Anterior cingulate cortex (tissue), 58 donors: ENCODE measurements at regions not wholly inside any gene's neighbourhood (a gene's known extent, or its start where the extent isn't known, plus 50 kb on each side); places are given as distances from the start of the nearest gene placed in this dataset.
A peak's percentile ranks its signal among the peaks of the same experiment; 100 is the strongest.

ENCODE experiments used
- DNase-seq, 58 donors: peaks; one replicate each; lab custom pipeline; 2025; lab: John Stamatoyannopoulos, UW

DNA sequence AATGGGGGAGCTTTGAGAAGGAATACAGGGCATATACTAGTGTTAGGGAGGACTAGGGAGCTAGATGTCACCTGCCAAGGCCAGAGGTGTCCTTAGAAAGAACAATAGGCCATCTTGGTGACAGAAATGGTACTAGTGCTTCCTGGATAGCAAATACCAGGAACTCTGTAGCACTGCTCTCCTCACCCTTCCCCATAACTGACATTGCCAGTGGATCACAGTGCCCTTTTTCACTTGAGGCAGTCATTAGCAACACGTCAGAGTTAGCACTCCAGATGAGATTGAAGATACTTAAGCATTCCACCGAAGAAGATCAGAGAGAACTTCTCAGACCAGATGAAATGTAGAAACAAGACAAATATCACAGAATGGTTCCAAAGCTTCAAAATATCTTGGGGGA lies 103.1 kb upstream of the PDZRN3 start:
- no peak for DNase-seq

DNA sequence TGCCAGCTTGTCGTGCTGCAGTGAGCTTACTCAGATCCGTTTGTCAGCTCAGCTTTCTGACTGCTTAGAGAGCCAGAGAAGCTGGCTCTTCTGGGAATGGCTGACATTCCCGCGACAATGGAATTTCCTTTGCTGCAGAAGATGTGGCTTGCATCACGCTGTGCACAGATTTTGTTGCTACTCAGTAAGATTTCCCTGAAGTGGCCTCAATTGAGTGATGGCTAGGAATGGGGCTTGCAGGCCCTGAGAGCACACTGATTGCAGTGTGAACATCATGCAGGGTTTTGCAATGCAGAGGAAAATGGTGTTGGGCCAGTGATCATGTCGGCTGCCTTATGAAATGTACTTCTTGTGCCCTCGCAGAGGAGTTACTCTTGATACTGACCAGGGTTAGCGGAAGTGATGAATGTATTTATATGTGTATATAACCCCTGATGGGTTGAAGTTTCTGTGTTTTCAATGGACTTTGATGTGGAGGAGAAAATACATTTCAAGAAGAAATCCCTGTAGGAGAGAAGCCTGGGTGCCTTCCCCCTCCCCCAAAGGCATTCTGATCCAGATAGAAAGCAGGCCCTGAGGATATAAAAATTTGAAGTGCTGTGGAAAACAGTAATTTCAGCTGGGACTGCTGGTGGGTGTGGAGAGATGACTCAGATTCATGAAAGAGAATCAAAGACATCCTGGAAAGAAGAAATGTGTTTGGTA lies 102.5 kb upstream of the PDZRN3 start:
- DNase-seq = peak in 14 of 58 donors; percentile 4 to 48 (median 17)

DNA sequence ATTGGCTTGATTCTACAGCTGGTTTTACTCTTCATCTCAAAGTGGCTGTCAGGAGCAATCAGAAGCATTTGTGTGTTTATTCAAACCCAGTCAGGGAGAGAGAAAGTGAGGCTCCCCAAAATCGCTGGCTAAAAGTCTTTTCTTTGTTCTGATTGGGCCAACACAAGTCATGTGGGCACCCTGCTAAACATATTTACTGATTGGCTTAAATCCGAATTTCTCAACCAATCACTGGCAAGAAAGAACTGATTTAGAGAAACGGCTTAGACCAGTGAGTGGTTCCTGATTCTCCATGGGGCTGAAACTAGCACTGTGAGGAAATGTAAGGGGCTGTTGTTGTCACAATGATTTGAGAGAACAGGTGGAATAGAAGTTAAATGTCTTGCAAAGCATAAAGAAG lies 98.9 kb upstream of the PDZRN3 start:
- DNase-seq = no peak

DNA sequence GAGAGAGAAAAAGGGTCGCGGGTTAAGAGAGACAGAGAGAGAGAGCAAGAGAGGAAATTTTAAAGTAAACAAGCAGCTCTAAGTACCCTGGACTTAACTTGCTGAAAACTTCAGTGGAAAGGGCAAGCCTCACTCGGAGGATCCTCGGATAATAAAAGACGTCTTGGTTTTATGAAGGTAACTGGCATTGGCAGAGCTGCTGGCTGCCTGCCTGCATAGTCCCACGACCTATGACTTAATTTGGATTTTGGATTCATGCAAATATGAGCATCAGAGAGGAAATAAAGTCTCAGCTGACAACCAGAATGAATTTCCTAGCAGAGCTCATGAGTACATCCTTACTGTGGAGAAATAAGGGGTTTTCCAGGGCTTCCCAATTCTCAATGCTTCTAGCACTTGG lies 95.1 kb upstream of the PDZRN3 start:
- peak in 2 of 58 donors; percentile 2 to 36 for DNase-seq

DNA sequence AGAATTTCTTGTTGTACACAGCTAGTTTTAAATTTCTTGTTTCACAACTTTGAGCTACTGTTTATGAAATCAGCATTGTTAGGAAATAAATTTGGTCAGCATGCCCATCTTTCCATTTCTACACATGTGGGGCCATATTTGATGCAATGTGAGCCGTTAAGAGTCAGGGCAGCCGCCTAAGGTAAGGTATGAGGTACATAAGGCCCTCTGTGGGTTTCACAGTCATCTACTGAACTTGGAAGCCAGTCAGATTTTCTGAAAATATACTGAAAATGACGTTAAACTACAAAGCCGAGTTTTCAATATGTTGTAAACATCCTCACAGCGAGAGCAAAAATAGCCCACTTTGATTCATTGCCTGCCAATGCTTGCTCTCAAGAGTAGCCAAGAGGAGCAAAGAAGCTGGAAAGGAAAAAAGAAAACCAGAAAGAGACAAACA lies 94.7 kb upstream of the PDZRN3 start:
- DNase-seq = peak in 2 of 58 donors; percentile 17 to 36

DNA sequence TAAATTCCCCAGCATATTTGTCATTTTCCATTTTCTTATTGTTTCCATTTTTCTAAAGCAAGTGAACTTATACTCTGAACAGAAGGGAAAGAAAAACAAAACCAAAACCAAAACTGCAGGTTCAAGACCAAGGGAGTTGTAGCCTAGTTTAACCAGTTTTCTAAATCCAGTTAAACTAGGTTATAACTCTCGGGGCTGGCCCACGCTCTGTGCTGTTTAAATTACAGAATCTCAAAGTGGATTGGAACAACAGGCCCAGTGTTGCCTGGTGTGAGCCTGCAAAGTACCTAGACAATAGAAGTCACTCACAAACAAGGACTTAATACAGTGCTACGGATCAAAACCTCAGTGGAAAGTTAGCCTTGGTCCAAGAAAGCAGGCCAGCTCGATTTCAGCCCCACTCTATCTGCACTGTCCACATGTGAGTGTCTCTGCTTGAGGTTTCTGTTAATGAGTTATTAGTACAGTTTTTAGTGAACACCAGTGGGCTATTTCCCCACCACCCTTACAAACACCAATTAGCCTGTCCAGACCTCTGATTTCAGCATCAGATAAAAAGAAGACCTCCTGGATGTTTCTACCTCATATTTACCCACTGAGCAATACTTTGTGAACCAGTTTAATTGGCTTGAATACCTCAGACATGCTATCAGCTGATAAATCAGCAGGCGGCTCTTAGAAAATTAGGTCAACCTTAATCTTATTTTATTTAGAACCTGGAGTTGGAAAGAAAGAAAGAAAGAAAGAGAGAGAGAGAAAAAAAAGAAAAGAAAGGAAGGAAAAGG lies 93.8 kb upstream of the PDZRN3 start:
- DNase-seq = peak in 1 of 58 donors; percentile 1

DNA sequence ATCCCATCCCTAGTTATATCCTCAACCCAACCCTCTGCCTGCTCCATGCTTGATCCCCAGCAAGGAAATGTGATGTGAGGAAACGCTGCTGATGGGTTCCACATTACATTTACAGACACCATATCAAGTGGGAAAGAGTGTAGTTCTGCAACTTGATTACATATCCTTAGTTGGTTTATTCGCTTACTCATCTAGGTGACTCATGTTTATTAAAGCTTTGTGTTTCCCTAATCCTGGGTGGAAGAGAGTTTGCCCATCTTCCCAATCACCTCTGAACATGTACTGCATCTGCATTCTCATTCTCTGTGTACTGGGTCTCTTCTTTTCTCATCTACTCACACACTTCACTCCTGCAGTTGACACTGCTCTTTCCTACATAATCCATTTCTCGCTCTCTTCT lies 91.7 kb upstream of the PDZRN3 start:
- DNase-seq = no peak

DNA sequence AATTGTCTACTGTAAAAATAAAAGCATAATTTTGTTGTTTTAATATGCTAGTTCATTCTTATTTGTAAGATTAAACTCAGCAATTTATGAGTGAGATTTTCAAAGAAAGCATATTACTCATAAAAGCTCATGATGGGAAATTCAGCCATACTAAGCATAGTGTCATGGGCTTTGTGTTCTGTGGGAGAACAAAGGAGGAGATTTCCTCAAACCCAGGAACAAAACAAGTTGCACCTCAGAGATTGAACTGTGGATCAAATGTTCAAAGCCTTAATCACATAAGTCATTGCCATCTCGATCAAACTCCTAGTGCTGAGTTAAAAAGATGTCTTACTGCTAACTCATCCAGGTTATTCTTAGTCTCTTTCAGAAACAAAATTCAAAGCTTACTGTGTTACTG lies 85.6 kb upstream of the PDZRN3 start:
- no peak for DNase-seq

DNA sequence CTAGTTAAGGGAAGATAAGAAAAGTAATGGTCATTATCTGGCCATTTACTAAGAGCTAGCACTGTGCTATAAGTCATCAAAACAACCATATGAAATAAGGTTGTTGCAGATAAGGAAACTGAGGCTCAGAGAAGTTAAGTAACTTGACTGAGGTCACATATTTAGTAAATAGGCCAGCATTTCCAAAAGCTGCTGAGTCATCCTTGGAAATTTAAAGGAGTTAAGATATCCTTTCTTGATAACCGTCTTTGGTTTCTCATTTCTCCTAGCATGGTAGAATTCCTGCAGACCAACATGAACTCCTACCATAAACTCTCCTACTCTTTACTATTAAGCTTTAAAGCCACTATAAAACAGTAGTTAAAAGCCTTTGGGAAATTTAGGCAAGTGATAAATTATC lies 85.0 kb upstream of the PDZRN3 start:
- no peak for DNase-seq

DNA sequence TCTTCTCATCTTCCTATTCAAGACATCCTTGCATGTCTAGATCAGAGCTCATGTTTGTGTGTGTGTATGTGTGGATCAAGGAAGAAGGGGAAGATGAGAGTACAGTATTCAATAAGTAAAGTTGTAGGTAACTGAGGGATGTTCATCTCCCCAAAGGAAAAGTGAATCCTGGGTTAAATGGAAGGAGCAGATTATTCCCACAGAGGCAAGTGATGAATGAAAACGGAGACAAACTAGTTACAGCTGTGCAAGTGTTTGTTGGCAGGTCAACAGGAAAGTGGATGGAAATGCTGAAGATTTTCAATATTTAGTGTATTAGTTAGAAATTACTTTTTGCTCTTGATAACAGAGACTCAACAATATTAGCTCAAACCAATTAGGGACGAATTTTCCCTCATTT lies 84.2 kb upstream of the PDZRN3 start:
- DNase-seq = no peak

DNA sequence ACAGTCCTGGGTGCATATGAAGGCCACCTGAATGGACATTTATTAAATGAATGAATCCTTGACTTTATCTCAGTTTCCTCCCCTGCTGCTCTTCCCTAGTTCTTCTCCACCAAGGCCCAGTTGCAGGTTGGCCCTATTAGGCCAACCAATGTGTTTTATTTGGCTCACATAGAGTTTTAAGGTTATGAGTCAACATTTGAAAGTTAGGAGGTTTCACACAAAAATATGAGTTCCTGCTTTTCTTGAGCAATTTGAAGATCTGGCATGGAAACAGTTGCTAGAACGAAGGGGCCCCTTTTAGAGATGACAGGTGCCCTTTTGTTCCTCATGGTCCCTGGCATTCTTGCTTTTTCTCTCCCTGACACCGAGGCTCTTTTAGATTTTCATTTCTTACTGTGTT lies 83.0 kb upstream of the PDZRN3 start:
- DNase-seq = no peak

DNA sequence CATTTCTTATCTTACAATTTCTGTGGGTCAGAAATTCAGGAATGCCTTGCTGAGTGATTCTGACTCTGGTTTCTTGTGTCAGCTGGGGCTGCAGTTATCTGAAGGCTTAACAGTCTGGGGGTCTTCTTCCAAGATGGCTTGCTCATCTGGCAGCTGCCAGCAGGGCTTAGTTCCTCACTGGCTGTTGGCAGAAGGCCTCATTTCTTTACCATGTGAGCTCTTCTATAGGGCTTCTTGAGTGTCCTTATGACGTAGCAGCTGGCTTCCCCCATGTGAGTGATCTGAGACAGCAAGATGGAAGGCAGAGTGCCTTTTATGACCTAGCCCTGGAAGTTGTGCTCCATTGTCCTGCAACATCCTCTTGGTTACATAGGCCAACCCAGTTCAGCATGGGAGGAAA lies 82.0 kb upstream of the PDZRN3 start:
- DNase-seq = no peak

DNA sequence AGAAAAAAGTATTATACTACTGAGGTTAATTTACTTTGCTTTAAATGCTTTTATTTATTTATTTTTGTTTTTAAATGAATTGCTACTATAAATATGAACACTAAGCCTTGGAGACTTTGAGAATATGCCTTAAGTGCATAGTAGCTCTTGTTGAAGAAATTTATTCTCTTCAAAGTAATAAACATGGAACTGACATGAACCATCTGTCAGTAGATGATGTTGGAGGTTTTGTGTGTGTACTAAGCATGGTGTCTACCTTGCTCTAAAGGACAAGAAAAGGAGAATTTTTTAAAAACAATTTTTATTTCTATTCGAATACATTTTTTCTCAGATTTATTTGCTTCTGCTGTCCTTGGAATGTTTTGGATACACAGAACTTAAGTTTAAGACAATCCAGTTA lies 81.1 kb upstream of the PDZRN3 start:
- no peak for DNase-seq

DNA sequence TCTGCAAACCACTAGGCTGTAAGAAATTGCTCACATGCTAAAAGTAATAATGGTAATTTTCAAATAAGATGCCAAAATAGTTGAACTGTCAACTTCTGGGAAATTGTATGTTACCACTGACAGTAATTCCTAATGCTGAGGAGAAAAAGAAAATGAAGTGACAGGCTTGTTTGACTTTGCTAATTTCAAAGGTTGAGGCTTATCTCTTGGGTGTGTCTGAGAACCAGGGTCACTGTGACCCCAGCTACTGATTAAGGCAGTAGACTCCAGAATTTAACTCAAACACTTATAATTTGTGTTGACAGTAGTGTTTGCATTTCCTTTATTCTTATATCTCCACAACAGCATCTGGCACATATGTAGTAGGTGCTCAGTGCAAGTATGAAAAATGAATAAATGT lies 74.6 kb upstream of the PDZRN3 start:
- DNase-seq = no peak

DNA sequence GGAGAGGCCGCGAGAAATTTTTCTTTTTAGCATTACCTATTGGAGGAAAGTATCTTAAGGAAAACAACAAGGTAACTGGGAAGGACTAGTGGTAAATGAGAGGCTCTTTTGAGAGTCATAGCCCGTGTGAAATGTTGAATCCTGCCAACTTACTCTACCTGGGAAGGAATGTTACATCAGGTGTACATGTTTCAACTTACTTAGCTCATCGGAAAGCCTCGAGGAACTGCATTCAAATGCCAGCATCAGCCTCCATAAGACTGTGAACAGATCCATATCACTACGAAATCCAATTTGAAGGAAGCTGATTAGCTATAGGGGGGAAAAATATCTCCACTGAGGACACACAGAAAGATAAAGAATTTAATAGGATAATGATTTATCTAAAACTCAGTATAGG lies 72.3 kb upstream of the PDZRN3 start:
- no peak for DNase-seq

DNA sequence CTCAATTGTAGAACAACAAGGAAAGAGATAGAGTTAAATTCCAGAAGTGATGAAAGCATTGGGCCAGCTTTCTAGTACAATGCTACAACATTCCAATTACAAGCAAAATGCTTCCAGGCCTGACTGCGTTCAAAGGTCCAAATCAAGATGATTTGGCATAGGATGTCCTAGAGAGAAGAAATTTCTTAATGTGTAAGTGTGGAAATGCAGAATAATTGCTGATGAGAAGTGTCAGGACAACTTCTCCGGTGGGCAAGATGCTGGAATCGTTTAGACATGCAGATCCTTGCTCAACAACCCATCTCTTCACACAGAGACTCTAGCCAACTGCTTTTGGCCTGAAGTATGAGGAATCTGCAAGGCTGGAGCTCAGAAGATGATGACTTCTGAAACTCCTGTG lies 71.1 kb upstream of the PDZRN3 start:
- no peak for DNase-seq

DNA sequence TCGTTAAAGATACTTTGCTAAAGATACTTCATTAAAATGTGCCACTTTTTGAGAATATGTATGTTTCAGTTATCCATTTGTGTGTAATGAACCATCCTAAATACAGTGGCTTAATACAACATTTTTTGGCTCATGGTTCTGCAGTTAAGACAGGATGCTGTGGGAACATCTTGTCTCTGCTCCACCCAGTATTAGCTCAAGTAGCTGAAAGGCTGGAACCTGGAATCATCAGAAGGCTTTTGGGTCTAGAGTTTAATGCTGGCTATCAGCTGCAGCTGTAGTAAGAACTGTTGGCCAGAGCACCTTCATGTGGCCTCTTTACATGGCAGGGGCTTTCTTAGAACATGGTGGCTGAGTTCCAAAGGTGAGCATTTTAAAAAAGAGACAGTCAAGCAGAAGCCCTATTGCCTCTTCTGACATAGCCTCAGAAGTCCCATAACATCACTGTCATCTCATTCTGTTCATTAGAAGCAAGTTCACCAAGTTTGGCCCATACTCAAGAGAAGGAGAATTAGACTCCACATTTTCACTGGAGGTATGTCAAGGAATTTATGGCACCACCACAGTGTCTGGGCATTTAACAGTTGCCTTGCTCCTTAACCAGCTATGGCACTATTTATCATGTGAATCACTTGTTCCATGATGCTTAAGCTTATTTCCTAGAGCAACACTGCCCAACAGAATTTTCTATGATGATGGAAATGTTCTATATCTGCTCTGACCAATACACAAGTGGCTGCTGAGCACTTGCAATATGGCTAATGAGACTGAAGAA lies 70.4 kb upstream of the PDZRN3 start:
- DNase-seq = no peak

DNA sequence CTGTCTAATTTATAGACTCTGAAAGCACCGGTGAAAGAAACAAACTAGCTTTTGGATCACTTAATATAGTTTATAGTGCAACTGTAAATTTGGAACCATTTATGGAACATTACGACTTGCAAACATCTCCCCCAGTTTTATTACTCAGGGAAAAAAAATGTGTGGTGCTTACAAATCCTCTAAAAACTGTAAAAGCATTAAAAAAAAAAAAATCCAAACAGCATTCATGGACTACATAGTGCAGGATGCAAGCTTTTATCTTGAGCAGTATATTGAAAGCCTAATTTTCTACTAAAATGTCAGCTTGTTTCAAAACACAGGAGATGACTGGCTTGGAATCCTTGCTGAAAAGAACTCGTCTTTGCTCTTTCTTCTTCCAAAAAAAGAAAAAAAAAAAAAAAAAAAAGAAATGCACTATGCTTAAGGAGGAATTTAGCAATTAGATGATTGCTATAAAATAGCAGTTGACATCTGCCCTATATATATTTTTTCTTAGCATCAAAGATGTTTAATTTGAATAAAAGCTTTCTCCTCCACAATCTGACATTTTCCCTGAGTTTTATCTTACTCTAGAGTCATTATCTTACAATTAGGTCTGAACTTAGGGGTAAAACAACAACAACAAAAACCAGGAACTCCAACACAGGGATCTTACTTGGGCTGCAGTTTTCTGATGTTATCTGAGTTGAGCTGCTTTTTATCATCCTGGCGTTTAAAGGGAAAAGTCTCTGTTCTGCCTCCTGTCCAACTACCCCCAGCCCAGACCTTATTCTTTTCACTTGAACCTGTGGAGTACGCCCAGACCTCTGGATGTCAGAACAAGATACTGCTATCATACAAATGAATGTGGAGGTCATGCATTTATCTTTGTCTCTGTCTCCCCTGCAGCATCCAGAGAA lies 62.6 kb upstream of the PDZRN3 start:
- DNase-seq = no peak

DNA sequence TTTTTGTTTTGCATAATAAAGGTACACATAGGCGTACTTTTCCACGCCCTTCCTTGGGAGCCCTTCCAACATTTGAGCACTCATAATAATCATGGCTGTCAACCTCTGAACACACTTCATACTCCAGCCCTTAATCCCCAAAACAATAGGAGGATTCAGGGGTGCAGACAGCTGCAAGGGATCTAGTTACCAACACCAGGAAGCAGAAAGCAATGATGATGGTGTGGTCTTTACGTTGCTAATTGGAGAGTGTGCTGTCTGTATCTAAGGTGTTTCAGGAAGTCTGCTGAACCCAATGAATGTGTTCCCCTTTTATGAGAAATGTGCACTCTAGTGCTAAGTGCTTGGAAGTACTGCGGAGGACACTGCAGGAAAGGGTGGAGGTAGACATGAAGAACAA lies 60.3 kb upstream of the PDZRN3 start:
- no peak for DNase-seq

DNA sequence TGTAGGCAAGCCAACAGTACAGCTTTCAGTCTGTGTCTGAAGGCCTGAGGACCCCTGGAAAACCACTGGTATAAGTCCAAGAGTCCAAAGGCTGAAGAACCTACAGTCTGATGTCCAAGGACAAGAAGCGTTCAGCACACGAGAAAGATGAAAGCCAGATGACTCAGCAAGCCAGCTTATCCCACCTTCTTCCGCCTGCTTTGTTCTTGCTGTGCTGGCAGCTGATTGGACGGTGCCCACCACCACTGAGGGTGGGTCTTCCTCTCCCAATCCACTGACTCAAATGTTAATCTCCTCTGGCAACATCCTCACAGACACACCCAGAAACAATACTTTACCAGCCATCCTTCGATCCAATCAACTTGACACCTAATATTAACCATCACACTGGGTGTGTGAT lies 59.0 kb upstream of the PDZRN3 start:
- no peak for DNase-seq
